ENCODE measurements at regions not wholly inside any gene's neighbourhood (a gene's known extent, or its start where the extent isn't known, plus 50 kb on each side); places are given as distances from the start of the nearest gene placed in this dataset.

DNA sequence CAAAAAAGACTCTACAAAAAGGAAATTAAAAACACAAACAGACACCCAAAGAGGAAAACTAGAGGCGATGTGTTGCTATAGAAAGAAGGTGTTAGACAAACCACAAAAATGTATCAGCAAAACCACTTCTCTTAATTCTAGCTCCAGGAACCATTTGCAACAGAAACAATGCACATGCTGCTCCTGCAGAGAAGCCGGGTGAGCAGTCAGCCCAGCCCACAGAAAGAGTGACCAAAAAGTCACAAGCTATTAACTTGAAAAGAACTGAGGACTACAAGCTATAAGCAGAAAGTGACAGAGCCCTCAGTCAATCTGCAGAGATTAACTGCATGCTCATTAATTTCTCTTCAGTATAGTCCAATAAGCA lies 96.2 kb upstream of the KLHL13 start:
- TF ChIP-seq POLR2A (IDR thresholded peaks at IDR 0.05; ENCODE audit: low read length), result no peak
- TF ChIP-seq GATA1 (IDR thresholded peaks at IDR 0.05; ENCODE audit: low read depth, low read length), result no peak
